NCI-H2107 treated with DMSO at 0.1 percent for 48 hours (cell line): ENCODE measurements at regions not wholly inside any gene's neighbourhood (a gene's known extent, or its start where the extent isn't known, plus 50 kb on each side); places are given as distances from the start of the nearest gene placed in this dataset.
"Not testable (repeated sequence)": the region's sequence is repeated elsewhere in the genome, so short reads cannot be mapped to it uniquely, and the experiment has no call there.

Source experiments
- DNase-seq: peaks from one replicate; lab custom pipeline; 2025; ENCODE audit not compliant: unreplicated experiment; lab: John Stamatoyannopoulos, UW

GRCh38 chr14:51341338-51341737 is 101.3 kb downstream of the TMX1 start:
- DNase-seq: no peak

- no peak for DNase-seq
Observed at GRCh38 chr14:51342226-51342625, 102.2 kb downstream of the TMX1 start.

- DNase-seq: no peak
Observed at GRCh38 chr14:51351997-51352396, 112.0 kb downstream of the TMX1 start.

- DNase-seq: no peak
Observed at GRCh38 chr14:51353901-51354300, 113.9 kb downstream of the TMX1 start.

GRCh38 chr14:51354846-51355245 is 114.8 kb downstream of the TMX1 start:
- DNase-seq: no peak

- DNase-seq: no peak
Observed at GRCh38 chr14:51356381-51356780, 116.3 kb downstream of the TMX1 start.

- DNase-seq: no peak
Observed at GRCh38 chr14:51357250-51357649, 117.2 kb downstream of the TMX1 start.

- no peak for DNase-seq
Observed at GRCh38 chr14:51360592-51360991, 120.5 kb downstream of the TMX1 start.

GRCh38 chr14:51365241-51365965 is 125.4 kb downstream of the TMX1 start:
- DNase-seq: no peak

GRCh38 chr14:51366460-51366859 is 126.4 kb downstream of the TMX1 start:
- DNase-seq: not testable (repeated sequence)

- DNase-seq: not testable (repeated sequence)
Observed at GRCh38 chr14:51366866-51367599, 127.0 kb downstream of the TMX1 start.

GRCh38 chr14:51367600-51367931 is 127.5 kb downstream of the TMX1 start:
- DNase-seq: no peak

- DNase-seq: no peak
Observed at GRCh38 chr14:51368721-51369163, 128.7 kb downstream of the TMX1 start.

- DNase-seq: no peak
Observed at GRCh38 chr14:51369814-51370213, 129.8 kb downstream of the TMX1 start.

GRCh38 chr14:51370758-51371386 is 130.8 kb downstream of the TMX1 start:
- DNase-seq: no peak

- not testable (repeated sequence) for DNase-seq
Observed at GRCh38 chr14:51377186-51377585, 137.1 kb downstream of the TMX1 start.

GRCh38 chr14:51382506-51382905 is 142.5 kb downstream of the TMX1 start:
- no peak for DNase-seq

GRCh38 chr14:51386411-51386810 is 146.4 kb downstream of the TMX1 start:
- no peak for DNase-seq

GRCh38 chr14:51386983-51387735 is 147.1 kb downstream of the TMX1 start:
- DNase-seq: no peak

GRCh38 chr14:51392416-51392815 is 152.4 kb downstream of the TMX1 start:
- DNase-seq: no peak

GRCh38 chr14:51394384-51394783 is 154.3 kb downstream of the TMX1 start:
- no peak for DNase-seq
